HepG2 (cell line): ENCODE measurements at regions not wholly inside any gene's neighbourhood (a gene's known extent, or its start where the extent isn't known, plus 50 kb on each side); places are given as distances from the start of the nearest gene placed in this dataset.

ENCODE experiments used
- ATAC-seq: fragments of 200-7000 bp; cut with Tn5 transposase; 3 replicates; pipeline ENCODE4 v1.9.1; 2020; ENCODE audit warnings: mild to moderate bottlenecking, moderate library complexity
- BruUV-seq: library from RNA; stranded (reverse); fragments of 400-500 nt; replicated peaks from 2 replicates; lab custom pipeline; 2021; lab: Mats Ljungman, UMichigan
- CTCF ChIA-PET: fragments of 300-600 bp; formaldehyde crosslinking; extraction: SDS; loops from one replicate; lab custom pipeline; 2021; ENCODE audit warnings: low total read pairs, inconsistent platforms, low intra/inter-chr PET ratio; lab: Yijun Ruan, JAX
- POLR2A ChIA-PET: fragments of 350-600 bp; sonication (Branson Sonifier 250); formaldehyde crosslinking; loops from one replicate; lab custom pipeline; 2020; ENCODE audit warnings: antibody characterized with exemption, inconsistent platforms; lab: Yijun Ruan, JAX
- DNase-seq: peaks from one replicate; pipeline ENCODE4 v3.0.0-alpha.2; 2015; ENCODE audit warnings: low spot score
- FAIRE-seq: peaks from 3 replicates; lab custom pipeline; 2011; peaks lifted over from hg19 to GRCh38; lab: Jason Lieb, UNC
- H2AFZ ChIP-seq: one replicate; pipeline ENCODE4 v1.6.1; 2011; ENCODE audit warnings: low read length, inconsistent platforms
- H3K27ac ChIP-seq: fragments of 300-600 bp; 3 replicates; pipeline ENCODE4 v1.8.0; 2011; ENCODE audit warnings: mixed run types, mild to moderate bottlenecking, mixed read lengths, low read length, inconsistent platforms; ENCODE audit not compliant: insufficient read depth; ENCODE audit errors: extremely low read length
- H3K27me3 ChIP-seq, 2 experiments: fragments of 200-600 bp in 1 of 2; 2 replicates in 1 of 2; 3 replicates in 1 of 2; pipeline versions ENCODE4 v1.6.0 to v1.8.0; 2011; ENCODE audit warnings: low read length in 2 of 2, mild to moderate bottlenecking in 2 of 2, moderate library complexity in 2 of 2, inconsistent platforms in 1 of 2; ENCODE audit not compliant: insufficient read depth in 2 of 2, control insufficient read depth in 1 of 2
- H3K36me3 ChIP-seq, 2 experiments: fragments of 200-600 bp in 1 of 2; replicated peaks in 1 of 2; 2 replicates in 1 of 2; 3 replicates in 1 of 2; pipeline versions ENCODE4 v1.5.1 to v1.8.0; 2011; ENCODE audit warnings: low read length in 2 of 2, inconsistent platforms in 1 of 2; ENCODE audit not compliant: insufficient read depth in 2 of 2, control insufficient read depth in 1 of 2
- H3K4me1 ChIP-seq: 2 replicates; pipeline ENCODE4 v1.5.1; 2012; ENCODE audit warnings: low read length, inconsistent platforms; ENCODE audit not compliant: insufficient read depth
- H3K4me2 ChIP-seq: 2 replicates; pipeline ENCODE4 v1.6.0; 2011; ENCODE audit warnings: low read depth, low read length, inconsistent platforms
- H3K4me3 ChIP-seq, 3 experiments: fragments of 200-600 bp in 1 of 3; sonication (generic), shearing (Covaris generic) in 1 of 3; replicated peaks in 1 of 3; 2 replicates each; pipeline ENCODE4 v1.5.1; 2011 to 2016; ENCODE audit warnings: low read length in 3 of 3, inconsistent platforms in 2 of 3, low read depth in 2 of 3, mild to moderate bottlenecking in 2 of 3, control low read depth in 1 of 3, mixed read lengths in 1 of 3; ENCODE audit not compliant: insufficient read depth in 1 of 3
- H3K79me2 ChIP-seq: one replicate; pipeline ENCODE4 v1.6.1; 2011; ENCODE audit warnings: low read length, inconsistent platforms; ENCODE audit not compliant: insufficient read depth
- H3K9ac ChIP-seq: 2 replicates; pipeline ENCODE4 v1.6.0; 2011; ENCODE audit warnings: mild to moderate bottlenecking, low read depth, low read length, inconsistent platforms; ENCODE audit not compliant: insufficient read depth
- H3K9me3 ChIP-seq: 2 replicates; pipeline ENCODE4 v1.5.1; 2012; ENCODE audit warnings: mild to moderate bottlenecking, low read length
- H4K20me1 ChIP-seq: 2 replicates; pipeline ENCODE4 v1.6.0; 2011; ENCODE audit warnings: inconsistent platforms, mild to moderate bottlenecking, low read length, moderate library complexity; ENCODE audit not compliant: insufficient read depth
- ATRX ChIP-seq: sonication (generic); formaldehyde crosslinking; IDR thresholded peaks from 2 replicates; pipeline ENCODE4 v1.4.0; 2020; ENCODE audit warnings: missing genetic modification reagents, borderline replicate concordance
- FOXJ3 ChIP-seq: sonication (generic); formaldehyde crosslinking; IDR thresholded peaks from 2 replicates; pipeline ENCODE4 v1.4.0; 2020; ENCODE audit warnings: missing genetic modification reagents, mild to moderate bottlenecking, borderline replicate concordance
- HMGA1 ChIP-seq: sonication (generic); formaldehyde crosslinking; conservative IDR thresholded peaks from 2 replicates; pipeline ENCODE4 v1.4.0; 2020; ENCODE audit warnings: missing genetic modification reagents
- MTF2 ChIP-seq: sonication (generic); formaldehyde crosslinking; IDR thresholded peaks from 2 replicates; pipeline ENCODE4 v1.5.0; 2020; ENCODE audit warnings: missing genetic modification reagents, borderline replicate concordance
- RFX1 ChIP-seq: fragments of 450-650 bp; IDR thresholded peaks from 2 replicates; pipeline ENCODE4 v1.6.1; 2017
- ZBTB20 ChIP-seq: sonication (generic); formaldehyde crosslinking; IDR thresholded peaks from 2 replicates; pipeline ENCODE4 v1.8.1; 2023; ENCODE audit warnings: missing genetic modification reagents, low read depth, mild to moderate bottlenecking, borderline replicate concordance
- ZBTB7A ChIP-seq: sonication (generic); formaldehyde crosslinking; IDR thresholded peaks from 2 replicates; pipeline ENCODE4 v1.8.0; 2022; ENCODE audit warnings: mild to moderate bottlenecking, missing genetic modification reagents
- ZNF296 ChIP-seq: sonication (generic); formaldehyde crosslinking; conservative IDR thresholded peaks from 2 replicates; pipeline ENCODE4 v1.5.0; 2020; ENCODE audit warnings: mild to moderate bottlenecking, missing genetic modification reagents
- ZNF34 ChIP-seq: sonication (generic); formaldehyde crosslinking; IDR thresholded peaks from 2 replicates; pipeline ENCODE4 v1.4.0; 2020; ENCODE audit warnings: mild to moderate bottlenecking, missing genetic modification reagents, borderline replicate concordance
- ZNF614 ChIP-seq: IDR thresholded peaks from 2 replicates; pipeline ENCODE4 v1.6.1; 2018; ENCODE audit warnings: missing biosample characterization, missing genetic modification reagents, inconsistent platforms, borderline replicate concordance
- ZSCAN31 ChIP-seq: sonication (generic); formaldehyde crosslinking; IDR thresholded peaks from 2 replicates; pipeline ENCODE4 v1.5.0; 2020; ENCODE audit warnings: low read depth, mild to moderate bottlenecking, missing genetic modification reagents
- WGBS: methylation state at CpG from one replicate; pipeline ENCODE4 v1.1.6; 2017; ENCODE audit warnings: low lambda C conversion rate; 5-methylcytosine and 5-hydroxymethylcytosine counted together
- in situ Hi-C: cut with HindIII; loops from 2 replicates; pipeline ENCODE4 v1.10.0; 2017; ENCODE audit warnings: low pct_unique_long_range_greater_than_20kb; ENCODE audit not compliant: extremely low pct_ligation_motif_present
- intact Hi-C: fragments of 100-400 bp; cut with micrococcal nuclease; formaldehyde crosslinking; loops from one replicate; pipeline ENCODE4 v1.10.0; 2022; ENCODE audit not compliant: unreplicated experiment
- TF ChIP-seq, protein P1 (sequence below): sonication (generic); formaldehyde crosslinking; IDR thresholded peaks from 2 replicates; pipeline ENCODE4 v1.8.0; 2022; ENCODE audit warnings: low read depth, missing genetic modification reagents

DNA sequence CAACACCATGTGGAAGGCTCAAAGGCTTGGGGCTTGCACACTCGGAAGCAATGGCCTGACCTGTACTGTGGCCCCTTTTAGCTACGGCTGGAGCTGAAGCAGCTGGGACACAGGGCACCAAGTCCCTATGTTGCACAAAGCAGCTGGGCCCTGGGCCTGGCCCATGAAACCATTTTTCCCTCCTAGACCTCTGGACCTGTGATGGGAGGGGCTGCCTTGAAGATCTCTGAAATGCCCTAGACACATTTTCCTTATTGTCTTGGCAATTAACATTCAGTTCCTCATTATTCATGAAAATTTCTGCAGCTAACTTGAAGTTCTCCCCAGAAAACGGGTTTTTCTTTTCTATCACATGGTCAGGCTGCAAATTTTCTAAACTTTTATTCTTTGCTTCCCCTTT is 85.6 kb upstream of the ALDH1A3 start:
- no peaks in the 10 kb centered on the region; a peak in 1 of 5 replicates for H3K27me3 ChIP-seq
- in situ Hi-C loops: no loop called here
- intact Hi-C loops: no loop called here
- H3K36me3 ChIP-seq: no peaks in the 10 kb centered on the region
- no TSS peak for BruUV-seq
- CTCF ChIA-PET: no interaction called here
- no peak overlapping the region for H3K27ac ChIP-seq
- H3K4me1 ChIP-seq: no peaks in the 10 kb centered on the region
- H3K4me2 ChIP-seq: no peak overlapping the region
- no peak overlapping the region for H3K4me3 ChIP-seq
- no peak overlapping the region for H3K9ac ChIP-seq
- no peak for ATAC-seq
- WGBS: 3% methylated on average over 1 of the region's 3 CpGs
- POLR2A ChIA-PET: no interaction called here
- TF ChIP-seq ATRX (no peak), ZSCAN31 (CRISPR knock-in tag) (no peak), ZBTB20 (CRISPR knock-in tag) (no peak), ZNF296 (CRISPR knock-in tag) (no peak), ZBTB7A (CRISPR knock-in tag) (no peak), FOXJ3 (no peak), ZNF614 (CRISPR knock-in tag) (no peak), RFX1 (no peak), ZNF34 (CRISPR knock-in tag) (no peak), MTF2 (CRISPR knock-in tag) (no peak), HMGA1 (CRISPR knock-in tag) (no peak)
- TF ChIP-seq, protein P1, sequence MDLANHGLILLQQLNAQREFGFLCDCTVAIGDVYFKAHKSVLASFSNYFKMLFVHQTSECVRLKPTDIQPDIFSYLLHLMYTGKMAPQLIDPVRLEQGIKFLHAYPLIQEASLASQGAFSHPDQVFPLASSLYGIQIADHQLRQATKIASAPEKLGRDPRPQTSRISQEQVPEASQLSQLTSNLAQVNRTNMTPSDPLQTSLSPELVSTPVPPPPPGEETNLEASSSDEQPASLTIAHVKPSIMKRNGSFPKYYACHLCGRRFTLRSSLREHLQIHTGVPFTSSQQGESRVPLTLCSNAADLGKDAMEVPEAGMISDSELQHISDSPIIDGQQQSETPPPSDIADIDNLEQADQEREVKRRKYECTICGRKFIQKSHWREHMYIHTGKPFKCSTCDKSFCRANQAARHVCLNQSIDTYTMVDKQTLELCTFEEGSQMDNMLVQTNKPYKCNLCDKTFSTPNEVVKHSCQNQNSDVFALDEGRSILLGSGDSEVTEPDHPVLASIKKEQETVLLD (CRISPR knock-in tag): no peak
- H2AFZ ChIP-seq: no peak overlapping the region
- no peaks in the 10 kb centered on the region for H4K20me1 ChIP-seq
- no peak for FAIRE-seq
- no peak for DNase-seq
- no peaks in the 10 kb centered on the region for H3K9me3 ChIP-seq
- H3K79me2 ChIP-seq: no peaks in the 10 kb centered on the region
